ENCODE measurements at regions not wholly inside any gene's neighbourhood (a gene's known extent, or its start where the extent isn't known, plus 50 kb on each side); places are given as distances from the start of the nearest gene placed in this dataset.

GRCh38 chr7:17134786-17135185 lies 163.7 kb upstream of the AHR start:
- ChIA-PET POLR2A (no interaction called here), CTCF (interaction anchor here (1.0 kb wide), 1 partner anchor 16 kb away, joined by 3 read pairs; no protein-coding TSS in a partner anchor)
- peak; percentile 68 for FAIRE-seq

More at GRCh38 chr7:17134786-17135185, 163.7 kb upstream of the AHR start:
- in situ Hi-C loops (cut with MboI) = no loop called here
- 0% methylated on average over 1 of the region's 1 CpG for WGBS (ENCODE audit: insufficient coverage, insufficient replicate concordance, low lambda C conversion rate, missing lambda C conversion rate)
- ATAC-seq (peak; percentile 93), DNase-seq (ENCODE audit: low read depth, low spot score) (peak; percentile 60)
- BruUV-seq (replicated peaks) = no TSS peak
- intact Hi-C loops (cut with micrococcal nuclease; ENCODE audit: unreplicated experiment) = no loop called here
- no peaks in the 10 kb centered on the region for H3K27me3 ChIP-seq (replicated peaks in 1 of 2; ENCODE audit: control insufficient read depth in 2 of 2, insufficient read depth in 2 of 2, low read length in 1 of 2)
- no peaks in the 10 kb centered on the region for H3K9me3 ChIP-seq (replicated peaks; ENCODE audit: control insufficient read depth, insufficient read depth, low read length)
- no peak overlapping the region for H3K4me3 ChIP-seq
- ChIA-PET RAD21 (ENCODE audit: unreplicated experiment) (interaction anchor here (0.7 to 1.7 kb wide), 3 partner anchors 24 to 167 kb away, joined by 4 to 8 read pairs (median 4); no protein-coding TSS in a partner anchor), SMC1A (ENCODE audit: uncharacterized antibody, unreplicated experiment) (interaction anchor here (0.6 to 1.9 kb wide), 7 partner anchors 8 to 266 kb away, joined by 3 to 7 read pairs (median 3); no protein-coding TSS in a partner anchor)
- H3K27ac ChIP-seq (ENCODE audit: control insufficient read depth, insufficient read depth) = no peak overlapping the region
- no peaks in the 10 kb centered on the region for H3K36me3 ChIP-seq (ENCODE audit: control insufficient read depth in 2 of 2, insufficient read depth in 2 of 2, low read length in 1 of 2)
- H3K4me1 ChIP-seq (ENCODE audit: control insufficient read depth, insufficient read depth, low read length) = peaks cover 16% of the 10 kb centered on the region
- no peak overlapping the region for H3K9ac ChIP-seq (ENCODE audit: control insufficient read depth, insufficient read depth, low read length)
- no peaks in the 10 kb centered on the region for H3K79me2 ChIP-seq (ENCODE audit: control insufficient read depth, insufficient read depth, low read length)
- peak; percentile 48 for TF ChIP-seq SKIL (IDR thresholded peaks at IDR 0.05; ENCODE audit: low read depth, poor library complexity, severe bottlenecking)
- no peak for TF ChIP-seq ZNF207 (IDR thresholded peaks at IDR 0.05; ENCODE audit: borderline replicate concordance)
- TF ChIP-seq MTA2 (IDR thresholded peaks at IDR 0.05; ENCODE audit: low read depth) = 0 out of 2 replicates have a peak, but pooled peaks have one; percentile 18
- TF ChIP-seq EED (IDR thresholded peaks at IDR 0.05; ENCODE audit: low read depth) = peak; percentile 36; the same call in 1 of the 2 replicates
- 0 out of 2 replicates have a peak, but pooled peaks have one; percentile 17 for TF ChIP-seq BCL11A (IDR thresholded peaks at IDR 0.05; ENCODE audit: low read depth, low read length)
- 0 out of 4 replicates have a peak, but pooled peaks of 1 of the 2 experiments have one; percentile 41 for TF ChIP-seq ETV6 (conservative IDR thresholded peaks at IDR 0.05 in 1 of 2, IDR thresholded peaks at IDR 0.05 in 1 of 2; ENCODE audit: borderline replicate concordance in 1 of 2, low read depth in 1 of 2)
- TF ChIP-seq IRF4 (IDR thresholded peaks at IDR 0.05; ENCODE audit: low read depth, low read length) = peak; percentile 52; the same call in 1 of the 2 replicates
- TF ChIP-seq ATF3 (IDR thresholded peaks at IDR 0.05; ENCODE audit: borderline replicate concordance, extremely low read depth, low read depth, low read length) = no peak
- peak; percentile 68 to 75 for TF ChIP-seq BHLHE40 (IDR thresholded peaks at IDR 0.05; ENCODE audit: borderline replicate concordance in 1 of 2, low read depth in 2 of 2, low read length in 1 of 2)
- TF ChIP-seq SPI1 (IDR thresholded peaks at IDR 0.05; ENCODE audit: borderline replicate concordance, insufficient read depth, low read depth, low read length) = peak; percentile 50; the same call in 1 of the 2 replicates
- peak; percentile 36; the same call in 1 of the 2 replicates for TF ChIP-seq CREM (IDR thresholded peaks at IDR 0.05; ENCODE audit: low read depth)
- no peak for TF ChIP-seq CUX1 (IDR thresholded peaks at IDR 0.05; ENCODE audit: insufficient replicate concordance, low read depth, low read length)
- TF ChIP-seq IKZF2 (IDR thresholded peaks at IDR 0.05) = peak in 1 of 2 experiments; percentile 39; a peak in 1 of 4 replicates
- no peak overlapping the region; the same call in 1 of the 2 replicates for H2AFZ ChIP-seq (ENCODE audit: control insufficient read depth, low read depth, low read length)
- peak overlapping the region; percentile 61 for H3K4me2 ChIP-seq (ENCODE audit: control insufficient read depth, insufficient read depth)
- H4K20me1 ChIP-seq (ENCODE audit: control insufficient read depth, insufficient read depth) = no peaks in the 10 kb centered on the region
